ENCODE measurements at regions not wholly inside any gene's neighbourhood (a gene's known extent, or its start where the extent isn't known, plus 50 kb on each side); places are given as distances from the start of the nearest gene placed in this dataset.

GRCh38 chr1:114314098-114314497, 160.4 kb upstream of the SYT6 start:
- Mint-ChIP-seq H3K27me3 (ENCODE audit: low read depth, poor library complexity) (peaks cover 9% of the 10 kb centered on the region), H3K27ac (no peak overlapping the region), H3K36me3 (ENCODE audit: low read depth) (peaks cover 4% of the 10 kb centered on the region), H3K9me3 (peaks cover 13% of the 10 kb centered on the region), H3K4me3 (no peak overlapping the region), H3K4me1 (no peaks in the 10 kb centered on the region)
- DNase-seq, result no peak
- no peak for TF ChIP-seq CTCF (IDR thresholded peaks at IDR 0.05)

- no peak for DNase-seq
- no peak for TF ChIP-seq CTCF (IDR thresholded peaks at IDR 0.05)
- no peak overlapping the region for H3K4me3 Mint-ChIP-seq
- H3K9me3 Mint-ChIP-seq, result peaks cover 36% of the 10 kb centered on the region
- H3K4me1 Mint-ChIP-seq, result no peaks in the 10 kb centered on the region
- H3K36me3 Mint-ChIP-seq (ENCODE audit: low read depth), result peaks cover 9% of the 10 kb centered on the region
- no peak overlapping the region for H3K27ac Mint-ChIP-seq
- H3K27me3 Mint-ChIP-seq (ENCODE audit: low read depth, poor library complexity), result peaks cover 9% of the 10 kb centered on the region
Observed at GRCh38 chr1:114310695-114311271, 157.1 kb upstream of the SYT6 start.

GRCh38 chr1:114302821-114303220, 149.2 kb upstream of the SYT6 start:
- Mint-ChIP-seq H3K27ac (no peak overlapping the region), H3K27me3 (ENCODE audit: low read depth, poor library complexity) (peaks cover 9% of the 10 kb centered on the region), H3K4me1 (peaks cover 32% of the 10 kb centered on the region), H3K9me3 (peaks cover 56% of the 10 kb centered on the region), H3K36me3 (ENCODE audit: low read depth) (peaks cover 16% of the 10 kb centered on the region), H3K4me3 (no peak overlapping the region)
- no peak for DNase-seq
- no peak for TF ChIP-seq CTCF (IDR thresholded peaks at IDR 0.05)

- H3K9me3 Mint-ChIP-seq, result peaks cover 34% of the 10 kb centered on the region
- H3K4me1 Mint-ChIP-seq, result peaks cover 39% of the 10 kb centered on the region
- TF ChIP-seq CTCF (IDR thresholded peaks at IDR 0.05), result no peak
- DNase-seq, result no peak
- H3K4me3 Mint-ChIP-seq, result no peak overlapping the region
- peaks cover 6% of the 10 kb centered on the region for H3K27me3 Mint-ChIP-seq (ENCODE audit: low read depth, poor library complexity)
- peak overlapping the region; percentile 44 for H3K27ac Mint-ChIP-seq
- H3K36me3 Mint-ChIP-seq (ENCODE audit: low read depth), result peaks cover 13% of the 10 kb centered on the region
Observed at GRCh38 chr1:114299331-114299975, 145.8 kb upstream of the SYT6 start.

- peaks cover 6% of the 10 kb centered on the region for H3K27me3 Mint-ChIP-seq (ENCODE audit: low read depth, poor library complexity)
- H3K9me3 Mint-ChIP-seq, result peaks cover 19% of the 10 kb centered on the region
- peak overlapping the region; percentile 29 for H3K27ac Mint-ChIP-seq
- TF ChIP-seq CTCF (IDR thresholded peaks at IDR 0.05), result no peak
- no peak for DNase-seq
- peaks cover 43% of the 10 kb centered on the region for H3K4me1 Mint-ChIP-seq
- no peak overlapping the region for H3K4me3 Mint-ChIP-seq
- H3K36me3 Mint-ChIP-seq (ENCODE audit: low read depth), result peaks cover 6% of the 10 kb centered on the region
Observed at GRCh38 chr1:114298008-114298407, 144.3 kb upstream of the SYT6 start.

GRCh38 chr1:114296413-114296812, 142.7 kb upstream of the SYT6 start:
- peaks cover 6% of the 10 kb centered on the region for H3K9me3 Mint-ChIP-seq
- peaks cover 4% of the 10 kb centered on the region for H3K36me3 Mint-ChIP-seq (ENCODE audit: low read depth)
- DNase-seq, result no peak
- peaks cover 3% of the 10 kb centered on the region for H3K27me3 Mint-ChIP-seq (ENCODE audit: low read depth, poor library complexity)
- peaks cover 39% of the 10 kb centered on the region for H3K4me1 Mint-ChIP-seq
- peak overlapping the region; percentile 44 for H3K27ac Mint-ChIP-seq
- no peak for TF ChIP-seq CTCF (IDR thresholded peaks at IDR 0.05)
- no peak overlapping the region for H3K4me3 Mint-ChIP-seq

Data from nephron progenitor cell (in vitro differentiated cells).